Fibroblast of pulmonary artery (primary cell): ENCODE measurements at regions not wholly inside any gene's neighbourhood (a gene's known extent, or its start where the extent isn't known, plus 50 kb on each side); places are given as distances from the start of the nearest gene placed in this dataset.
"Not testable (repeated sequence)": the region's sequence is repeated elsewhere in the genome, so short reads cannot be mapped to it uniquely, and the experiment has no call there.

Experiments
- DNase-seq: peaks from one replicate; pipeline ENCODE4 v3.0.0-alpha.2; 2010; ENCODE audit warnings: low read depth
- H3K4me3 ChIP-seq: replicated peaks from 2 replicates; pipeline ENCODE4 v1.5.1; 2011; ENCODE audit warnings: low read depth, mild to moderate bottlenecking, control low read depth, low read length, moderate library complexity
- CTCF ChIP-seq: IDR thresholded peaks from 2 replicates; pipeline ENCODE4 v1.5.1; 2011; ENCODE audit warnings: mild to moderate bottlenecking, control low read depth, low read length, inconsistent platforms; ENCODE audit errors: missing control alignments

- TF ChIP-seq CTCF, result no peak
- no peak overlapping the region for H3K4me3 ChIP-seq
- no peak for DNase-seq
Observed at GRCh38 chr1:18571275-18571674, 59.4 kb upstream of the PAX7 start.

- no peak overlapping the region for H3K4me3 ChIP-seq
- no peak for DNase-seq
Observed at GRCh38 chr1:18572022-18572880, 58.4 kb upstream of the PAX7 start.

GRCh38 chr1:18573170-18573569, 57.5 kb upstream of the PAX7 start:
- DNase-seq, result no peak
- no peak overlapping the region for H3K4me3 ChIP-seq
- TF ChIP-seq CTCF, result no peak

More at GRCh38 chr1:18572022-18572880, 58.4 kb upstream of the PAX7 start:
- TF ChIP-seq CTCF, result no peak

GRCh38 chr1:18574754-18575153, 55.9 kb upstream of the PAX7 start:
- no peak for TF ChIP-seq CTCF
- no peak for DNase-seq
- H3K4me3 ChIP-seq, result no peak overlapping the region

GRCh38 chr1:18575620-18576019, 55.0 kb upstream of the PAX7 start:
- peak; percentile 59 for TF ChIP-seq CTCF
- no peak overlapping the region for H3K4me3 ChIP-seq
- peak; percentile 35 for DNase-seq

- no peak for TF ChIP-seq CTCF
- no peak for DNase-seq
- no peak overlapping the region for H3K4me3 ChIP-seq
Observed at GRCh38 chr1:18578271-18578670, 52.4 kb upstream of the PAX7 start.

- not testable (repeated sequence) for DNase-seq, H3K4me3 ChIP-seq
Observed at GRCh38 chr1:18579267-18579666, 51.4 kb upstream of the PAX7 start.
